H1 (cell line): ENCODE measurements at regions not wholly inside any gene's neighbourhood (a gene's known extent, or its start where the extent isn't known, plus 50 kb on each side); places are given as distances from the start of the nearest gene placed in this dataset.

Experiments
- BCL11A ChIP-seq, 2 experiments: IDR thresholded peaks; one replicate each; pipeline ENCODE4 v1.6.1; 2011; ENCODE audit warnings: low read depth in 2 of 2, low read length in 2 of 2, mild to moderate bottlenecking in 2 of 2
- CHD2 ChIP-seq: IDR thresholded peaks from 2 replicates; pipeline ENCODE4 v1.6.1; 2012; ENCODE audit warnings: low read length, improper control_type of control experiment
- EGR1 ChIP-seq: IDR thresholded peaks from 2 replicates; pipeline ENCODE4 v1.6.1; 2011; ENCODE audit warnings: low read depth, low read length, borderline replicate concordance
- EZH2 ChIP-seq: fragments of 200-600 bp; sonication (generic); IDR thresholded peaks from 2 replicates; pipeline ENCODE4 v1.7.1; 2012; ENCODE audit warnings: low read depth, mild to moderate bottlenecking, moderate library complexity, low read length, inconsistent platforms; ENCODE audit not compliant: severe bottlenecking
- JUN ChIP-seq: IDR thresholded peaks from 2 replicates; pipeline ENCODE4 v1.6.1; 2011; ENCODE audit warnings: low read depth, mild to moderate bottlenecking, improper control_type of control experiment, low read length
- MAFK ChIP-seq: IDR thresholded peaks from 2 replicates; pipeline ENCODE4 v1.6.1; 2012; ENCODE audit warnings: low read depth, mild to moderate bottlenecking, improper control_type of control experiment, low read length
- NRF1 ChIP-seq: IDR thresholded peaks from 2 replicates; pipeline ENCODE4 v1.6.1; 2011; ENCODE audit warnings: mild to moderate bottlenecking, low read depth, low read length, improper control_type of control experiment
- POLR2A ChIP-seq, 2 experiments: IDR thresholded peaks; 1 replicate in 1 of 2; 2 replicates in 1 of 2; pipeline ENCODE4 v1.6.1; 2011; ENCODE audit warnings: low read depth in 2 of 2, low read length in 2 of 2, mild to moderate bottlenecking in 2 of 2; ENCODE audit errors: control extremely low read depth in 1 of 2
- TCF12 ChIP-seq: IDR thresholded peaks from 2 replicates; pipeline ENCODE4 v1.6.1; 2011; ENCODE audit warnings: low read depth, mild to moderate bottlenecking, low read length
- ZNF274 ChIP-seq: IDR thresholded peaks from 2 replicates; pipeline ENCODE4 v1.7.0; 2012; ENCODE audit warnings: low read length, borderline replicate concordance; ENCODE audit errors: extremely low read depth
- TF ChIP-seq, protein P1 (sequence below), 3 experiments: IDR thresholded peaks; 1 replicate in 2 of 3; 2 replicates in 1 of 3; pipeline versions ENCODE4 v1.5.1 to v1.6.1; 2011; ENCODE audit warnings: low read length in 3 of 3, mild to moderate bottlenecking in 3 of 3, inconsistent platforms in 2 of 3, low read depth in 1 of 3, moderate library complexity in 1 of 3; ENCODE audit not compliant: insufficient read depth in 1 of 3; ENCODE audit errors: control extremely low read depth in 1 of 3
- TF ChIP-seq, protein P2 (sequence below): IDR thresholded peaks from 2 replicates; pipeline ENCODE4 v1.6.1; 2012; ENCODE audit warnings: inconsistent platforms
- TF ChIP-seq, protein P3 (sequence below): IDR thresholded peaks from 2 replicates; pipeline ENCODE4 v1.6.1; 2012; ENCODE audit warnings: inconsistent platforms

DNA sequence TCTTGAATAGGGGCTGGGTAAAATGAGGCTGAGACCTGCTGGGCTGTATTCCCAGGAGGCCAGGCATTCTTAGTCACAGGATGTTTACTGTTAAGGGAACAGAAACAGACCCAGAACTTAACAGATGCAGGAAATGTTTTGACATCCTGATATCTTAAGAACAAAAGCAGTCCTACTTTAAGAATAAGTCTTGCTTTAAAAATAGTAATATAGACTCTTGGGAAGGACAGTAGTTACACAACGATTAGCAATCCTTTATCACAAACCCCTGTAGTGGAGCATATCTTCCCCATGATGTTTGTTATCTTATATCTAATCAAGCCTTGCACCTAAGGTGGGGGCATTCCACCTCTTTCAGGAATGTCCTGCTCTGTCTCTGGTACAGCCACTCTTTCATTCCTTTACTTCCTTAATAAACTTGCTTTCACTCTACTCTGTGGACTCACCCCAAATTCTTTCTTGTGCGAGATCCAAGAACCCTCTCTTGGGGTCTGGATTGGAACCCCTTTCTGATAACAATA is 493.7 kb upstream of the SULF2 start:
- TF ChIP-seq TCF12 (no peak), CHD2 (no peak), POLR2A (IDR thresholded peaks at IDR 0.05; ENCODE audit: control extremely low read depth in 1 of 2, low read depth in 2 of 2, low read length in 2 of 2) (no peak), JUN (no peak), NRF1 (no peak), MAFK (no peak), EGR1 (no peak), BCL11A (IDR thresholded peaks at IDR 0.05; ENCODE audit: low read depth in 2 of 2, low read length in 2 of 2) (no peak), ZNF274 (no peak), EZH2 (no peak)
- TF ChIP-seq, protein P1, sequence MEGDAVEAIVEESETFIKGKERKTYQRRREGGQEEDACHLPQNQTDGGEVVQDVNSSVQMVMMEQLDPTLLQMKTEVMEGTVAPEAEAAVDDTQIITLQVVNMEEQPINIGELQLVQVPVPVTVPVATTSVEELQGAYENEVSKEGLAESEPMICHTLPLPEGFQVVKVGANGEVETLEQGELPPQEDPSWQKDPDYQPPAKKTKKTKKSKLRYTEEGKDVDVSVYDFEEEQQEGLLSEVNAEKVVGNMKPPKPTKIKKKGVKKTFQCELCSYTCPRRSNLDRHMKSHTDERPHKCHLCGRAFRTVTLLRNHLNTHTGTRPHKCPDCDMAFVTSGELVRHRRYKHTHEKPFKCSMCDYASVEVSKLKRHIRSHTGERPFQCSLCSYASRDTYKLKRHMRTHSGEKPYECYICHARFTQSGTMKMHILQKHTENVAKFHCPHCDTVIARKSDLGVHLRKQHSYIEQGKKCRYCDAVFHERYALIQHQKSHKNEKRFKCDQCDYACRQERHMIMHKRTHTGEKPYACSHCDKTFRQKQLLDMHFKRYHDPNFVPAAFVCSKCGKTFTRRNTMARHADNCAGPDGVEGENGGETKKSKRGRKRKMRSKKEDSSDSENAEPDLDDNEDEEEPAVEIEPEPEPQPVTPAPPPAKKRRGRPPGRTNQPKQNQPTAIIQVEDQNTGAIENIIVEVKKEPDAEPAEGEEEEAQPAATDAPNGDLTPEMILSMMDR (IDR thresholded peaks at IDR 0.05; ENCODE audit: control extremely low read depth in 1 of 3, insufficient read depth in 1 of 3, low read depth in 1 of 3, low read length in 3 of 3) = no peak
- TF ChIP-seq, protein P2, sequence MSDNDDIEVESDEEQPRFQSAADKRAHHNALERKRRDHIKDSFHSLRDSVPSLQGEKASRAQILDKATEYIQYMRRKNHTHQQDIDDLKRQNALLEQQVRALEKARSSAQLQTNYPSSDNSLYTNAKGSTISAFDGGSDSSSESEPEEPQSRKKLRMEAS = no peak
- TF ChIP-seq, protein P3, sequence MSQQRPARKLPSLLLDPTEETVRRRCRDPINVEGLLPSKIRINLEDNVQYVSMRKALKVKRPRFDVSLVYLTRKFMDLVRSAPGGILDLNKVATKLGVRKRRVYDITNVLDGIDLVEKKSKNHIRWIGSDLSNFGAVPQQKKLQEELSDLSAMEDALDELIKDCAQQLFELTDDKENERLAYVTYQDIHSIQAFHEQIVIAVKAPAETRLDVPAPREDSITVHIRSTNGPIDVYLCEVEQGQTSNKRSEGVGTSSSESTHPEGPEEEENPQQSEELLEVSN = no peak
